GM12873 (cell line): ENCODE measurements at regions not wholly inside any gene's neighbourhood (a gene's known extent, or its start where the extent isn't known, plus 50 kb on each side); places are given as distances from the start of the nearest gene placed in this dataset.

Experiments
- TF ChIP-seq, protein P1 (sequence below): IDR thresholded peaks from 2 replicates; pipeline ENCODE4 v1.5.1; 2012; ENCODE audit warnings: low read depth, mild to moderate bottlenecking, moderate library complexity, low read length, control low read depth; ENCODE audit not compliant: insufficient read depth; ENCODE audit errors: missing control alignments

DNA sequence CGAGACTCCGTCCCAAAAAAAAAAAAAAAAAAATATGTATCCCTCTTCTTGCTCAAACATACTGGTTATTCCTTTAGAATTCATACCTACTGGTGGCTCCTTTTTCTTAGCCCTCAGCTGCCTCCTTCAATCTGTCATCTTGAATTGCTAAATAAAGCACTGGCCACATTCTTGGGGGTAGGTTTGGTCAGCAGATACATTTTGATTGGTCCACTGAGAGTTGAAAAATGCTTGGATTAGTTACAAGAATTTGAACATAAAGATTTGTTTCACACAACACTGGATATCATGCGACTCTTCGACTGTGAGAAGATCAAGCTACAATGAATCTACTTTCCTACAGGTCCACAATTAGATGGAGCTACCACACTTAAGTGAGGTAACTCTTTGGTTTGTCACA lies 906.1 kb upstream of the SLC39A10 start:
- TF ChIP-seq, protein P1, sequence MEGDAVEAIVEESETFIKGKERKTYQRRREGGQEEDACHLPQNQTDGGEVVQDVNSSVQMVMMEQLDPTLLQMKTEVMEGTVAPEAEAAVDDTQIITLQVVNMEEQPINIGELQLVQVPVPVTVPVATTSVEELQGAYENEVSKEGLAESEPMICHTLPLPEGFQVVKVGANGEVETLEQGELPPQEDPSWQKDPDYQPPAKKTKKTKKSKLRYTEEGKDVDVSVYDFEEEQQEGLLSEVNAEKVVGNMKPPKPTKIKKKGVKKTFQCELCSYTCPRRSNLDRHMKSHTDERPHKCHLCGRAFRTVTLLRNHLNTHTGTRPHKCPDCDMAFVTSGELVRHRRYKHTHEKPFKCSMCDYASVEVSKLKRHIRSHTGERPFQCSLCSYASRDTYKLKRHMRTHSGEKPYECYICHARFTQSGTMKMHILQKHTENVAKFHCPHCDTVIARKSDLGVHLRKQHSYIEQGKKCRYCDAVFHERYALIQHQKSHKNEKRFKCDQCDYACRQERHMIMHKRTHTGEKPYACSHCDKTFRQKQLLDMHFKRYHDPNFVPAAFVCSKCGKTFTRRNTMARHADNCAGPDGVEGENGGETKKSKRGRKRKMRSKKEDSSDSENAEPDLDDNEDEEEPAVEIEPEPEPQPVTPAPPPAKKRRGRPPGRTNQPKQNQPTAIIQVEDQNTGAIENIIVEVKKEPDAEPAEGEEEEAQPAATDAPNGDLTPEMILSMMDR: no peak

DNA sequence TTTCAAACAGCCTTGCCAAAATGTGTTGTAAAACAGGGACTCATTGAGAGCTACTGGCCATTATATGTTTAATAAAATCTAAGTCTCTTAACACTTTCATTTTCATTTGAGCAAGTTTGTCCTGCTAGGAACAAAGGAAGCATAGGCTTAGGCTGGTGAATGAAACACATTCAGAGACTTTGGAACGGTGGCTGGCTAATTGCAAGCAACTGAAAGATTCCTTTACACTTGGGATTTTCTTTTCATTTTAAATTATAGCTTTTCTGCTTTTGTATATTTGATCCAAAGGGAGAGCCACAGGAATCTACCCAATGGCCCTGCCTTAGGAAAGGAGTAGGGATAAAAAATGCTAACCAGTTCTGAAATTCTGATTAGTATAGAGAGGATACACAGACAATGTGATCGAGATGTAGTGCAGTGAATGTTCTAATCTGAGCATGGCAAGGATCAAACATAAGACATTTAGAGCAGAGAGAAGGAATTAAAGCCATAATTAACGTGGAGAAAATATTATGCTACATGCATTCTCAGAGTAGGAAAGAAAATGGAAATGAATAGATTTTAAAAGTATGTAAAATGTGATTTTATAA lies 911.4 kb upstream of the SLC39A10 start:
- TF ChIP-seq, protein P1: no peak

DNA sequence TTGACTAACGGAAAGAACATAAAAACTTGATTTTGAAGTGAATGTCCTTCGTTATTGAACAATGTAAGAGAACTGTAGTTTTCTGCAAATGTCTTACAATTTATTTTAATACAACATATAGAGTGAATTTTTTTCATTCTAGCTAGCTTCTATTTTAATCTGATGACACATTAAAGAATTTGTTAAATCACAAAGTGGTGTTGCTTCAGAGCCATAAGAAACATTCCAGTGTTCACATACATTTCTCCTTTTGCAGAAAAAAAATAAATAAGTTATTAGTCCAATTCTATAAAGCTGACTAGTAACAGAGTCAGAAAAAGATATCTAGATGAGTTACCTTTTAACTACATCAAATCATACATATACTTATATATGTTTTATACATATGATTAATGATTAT lies 914.3 kb upstream of the SLC39A10 start:
- TF ChIP-seq, protein P1: no peak

DNA sequence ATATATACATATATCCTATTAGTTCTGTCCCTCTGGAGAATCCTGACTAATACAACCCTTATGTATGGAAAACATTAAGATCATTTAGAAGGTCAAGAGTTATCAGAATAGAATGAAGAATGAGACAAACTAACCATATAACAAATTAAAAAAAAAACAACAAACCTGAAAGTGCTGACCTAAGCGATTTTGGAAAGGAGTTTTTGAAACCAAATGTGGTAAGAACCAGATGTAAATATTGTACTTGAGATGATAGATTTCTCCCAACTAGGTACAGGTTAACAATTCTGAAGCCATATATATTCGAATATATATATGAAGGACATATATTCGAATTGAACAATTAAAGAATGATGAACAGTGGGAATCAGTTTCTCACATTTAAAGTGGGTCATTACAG lies 917.8 kb upstream of the SLC39A10 start:
- TF ChIP-seq, protein P1: no peak

DNA sequence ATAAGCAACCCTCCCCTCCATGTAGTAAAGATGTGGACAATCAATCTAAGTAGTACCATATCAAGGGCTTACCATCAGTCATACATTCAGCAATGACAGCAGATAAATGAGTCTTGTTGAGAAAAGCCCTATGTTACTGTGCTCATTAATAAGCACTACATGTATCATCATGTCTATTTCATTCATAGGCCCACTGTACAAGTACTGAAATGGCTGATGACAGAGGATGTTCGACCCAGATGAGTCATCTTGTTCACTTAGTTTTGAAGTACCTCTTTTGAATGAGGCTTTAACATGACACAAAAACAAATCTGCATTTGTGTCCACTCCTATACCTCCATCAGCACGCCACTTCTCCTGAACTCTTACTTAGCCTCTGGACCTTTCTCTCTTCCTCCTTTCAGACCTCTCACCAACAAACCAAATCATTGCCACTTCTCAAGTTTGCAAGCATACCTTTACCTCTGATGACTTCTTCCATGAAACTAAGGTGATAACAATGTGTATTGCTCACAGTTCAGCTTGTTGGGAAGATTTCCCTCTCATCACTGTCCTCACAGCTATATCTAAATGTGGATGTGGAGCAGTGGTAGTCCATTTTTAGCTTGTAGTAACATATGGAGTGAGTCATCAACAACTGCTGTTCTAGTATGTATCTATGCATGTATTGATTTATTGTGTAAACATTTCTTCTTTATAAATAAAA lies 921.0 kb upstream of the SLC39A10 start:
- TF ChIP-seq, protein P1: no peak

DNA sequence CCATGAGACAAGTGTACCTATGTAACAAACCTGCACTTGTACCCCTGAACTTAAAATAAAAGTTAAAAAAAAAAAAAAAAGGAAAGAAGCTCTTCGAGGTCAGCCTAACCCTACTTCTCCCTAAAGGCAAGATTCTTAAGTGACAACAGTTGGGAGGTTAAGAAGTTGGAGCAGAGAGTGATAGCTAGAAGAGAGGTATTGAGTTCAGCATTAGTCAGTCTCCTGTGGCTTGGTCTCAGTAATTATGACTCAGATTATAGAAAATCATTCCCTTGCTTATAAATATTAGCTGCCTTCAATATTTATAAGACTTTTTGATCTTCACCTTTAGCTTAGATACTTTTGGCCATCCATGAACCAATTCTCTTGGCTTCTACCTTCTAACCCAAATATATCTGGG lies 926.8 kb upstream of the SLC39A10 start:
- TF ChIP-seq, protein P1: no peak

DNA sequence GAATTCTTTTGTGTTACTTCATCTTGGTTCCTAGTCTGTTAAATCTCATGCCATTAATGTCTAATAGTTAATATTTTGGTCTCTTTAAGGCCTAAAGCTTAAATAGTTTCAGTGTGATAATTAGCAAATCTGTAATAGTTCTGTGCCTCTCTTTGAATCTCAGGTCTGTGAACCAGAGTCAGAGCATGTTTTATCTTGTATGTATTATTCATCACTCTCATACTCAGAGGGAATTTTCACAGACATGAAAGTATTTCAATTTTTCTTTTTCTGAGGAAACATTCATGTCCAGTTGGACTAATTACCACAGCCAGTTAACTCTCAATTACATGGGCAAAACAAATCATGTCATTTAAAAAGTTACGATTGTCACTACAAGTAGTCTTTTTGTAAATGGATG lies 931.9 kb upstream of the SLC39A10 start:
- TF ChIP-seq, protein P1: no peak
